ENCODE measurements at regions not wholly inside any gene's neighbourhood (a gene's known extent, or its start where the extent isn't known, plus 50 kb on each side); places are given as distances from the start of the nearest gene placed in this dataset.

DNA sequence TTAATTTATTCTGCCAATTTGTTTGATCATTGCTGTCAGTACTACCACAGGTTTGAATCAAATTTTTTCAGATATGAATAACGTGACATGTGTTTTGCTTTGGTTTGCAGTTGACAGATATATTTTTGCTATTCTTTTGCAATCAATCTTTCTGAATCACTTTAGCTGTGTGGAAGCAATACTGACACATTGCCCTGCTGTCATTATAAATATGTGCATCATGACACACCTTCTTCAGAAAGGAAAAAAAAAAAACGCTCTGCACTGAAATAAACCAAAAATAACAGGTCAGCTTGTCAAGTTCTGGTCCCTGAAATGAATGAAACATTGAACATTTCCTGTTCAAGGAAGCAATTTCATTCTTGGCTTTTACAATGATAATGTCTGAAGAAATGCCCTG is 93.8 kb upstream of the FAM13C start:
- ChIA-PET CTCF (no interaction called here), RAD21 (ENCODE audit: low non-redundant PET in 1 of 2, low total read pairs in 2 of 2, uncharacterized antibody in 2 of 2, unreplicated experiment in 2 of 2) (no interaction called here), POLR2A (no interaction called here)
- Histone ChIP-seq H3K9ac (ENCODE audit: low read length) (no peak overlapping the region), H3K79me2 (ENCODE audit: insufficient read depth, low read length) (no peaks in the 10 kb centered on the region), H3K9me3 (ENCODE audit: control insufficient read depth in 1 of 2, insufficient read depth in 1 of 2, low read depth in 1 of 2, low read length in 2 of 2) (no peaks in the 10 kb centered on the region), H3K27me3 (ENCODE audit: insufficient read depth, low read length) (no peaks in the 10 kb centered on the region), H3K4me2 (ENCODE audit: low read length) (no peak overlapping the region), H3K4me3 (replicated peaks in 1 of 2; ENCODE audit: low read depth in 1 of 2, low read length in 2 of 2) (no peak overlapping the region), H3K9me2 (ENCODE audit: insufficient read depth) (no peaks in the 10 kb centered on the region), H3K27ac (ENCODE audit: low read depth, low read length) (no peak overlapping the region), H4K20me1 (ENCODE audit: insufficient read depth) (no peaks in the 10 kb centered on the region), H3K4me1 (ENCODE audit: control insufficient read depth in 1 of 2, insufficient read depth in 2 of 2, low read length in 2 of 2) (no peaks in the 10 kb centered on the region), H3K36me3 (ENCODE audit: control insufficient read depth in 1 of 2, insufficient read depth in 2 of 2, low read length in 2 of 2) (no peaks in the 10 kb centered on the region), H2AFZ (ENCODE audit: low read depth, low read length, poor library complexity, severe bottlenecking) (no peak overlapping the region)
- no peak for ATAC-seq
- intact Hi-C loops (cut with micrococcal nuclease), result no loop called here
- no peak for DNase-seq (ENCODE audit: low read depth, low spot score)
- TF ChIP-seq MAX (IDR thresholded peaks at IDR 0.05), result no peak
- TF ChIP-seq ELF1 (IDR thresholded peaks at IDR 0.05; ENCODE audit: borderline replicate concordance, low read depth), result no peak
- no peak for TF ChIP-seq SIN3A (IDR thresholded peaks at IDR 0.05; ENCODE audit: low read depth)
- no peak for TF ChIP-seq ZFX (IDR thresholded peaks at IDR 0.05)
- no peak for TF ChIP-seq YY1 (IDR thresholded peaks at IDR 0.05; ENCODE audit: extremely low read depth, insufficient replicate concordance, low read depth, low read length)
- TF ChIP-seq TCF7L2 (IDR thresholded peaks at IDR 0.05; ENCODE audit: borderline replicate concordance, extremely low read depth, insufficient read depth, insufficient read length), result no peak
- TF ChIP-seq FOSL1 (IDR thresholded peaks at IDR 0.05; ENCODE audit: low read depth), result no peak
- no peak for TF ChIP-seq EGR1 (IDR thresholded peaks at IDR 0.05; ENCODE audit: low read depth)
- TF ChIP-seq ZBTB33 (IDR thresholded peaks at IDR 0.05; ENCODE audit: extremely low read depth, insufficient replicate concordance, low read length), result no peak
- TF ChIP-seq CBX3 (IDR thresholded peaks at IDR 0.05; ENCODE audit: low read depth), result no peak
- TF ChIP-seq, protein P1, sequence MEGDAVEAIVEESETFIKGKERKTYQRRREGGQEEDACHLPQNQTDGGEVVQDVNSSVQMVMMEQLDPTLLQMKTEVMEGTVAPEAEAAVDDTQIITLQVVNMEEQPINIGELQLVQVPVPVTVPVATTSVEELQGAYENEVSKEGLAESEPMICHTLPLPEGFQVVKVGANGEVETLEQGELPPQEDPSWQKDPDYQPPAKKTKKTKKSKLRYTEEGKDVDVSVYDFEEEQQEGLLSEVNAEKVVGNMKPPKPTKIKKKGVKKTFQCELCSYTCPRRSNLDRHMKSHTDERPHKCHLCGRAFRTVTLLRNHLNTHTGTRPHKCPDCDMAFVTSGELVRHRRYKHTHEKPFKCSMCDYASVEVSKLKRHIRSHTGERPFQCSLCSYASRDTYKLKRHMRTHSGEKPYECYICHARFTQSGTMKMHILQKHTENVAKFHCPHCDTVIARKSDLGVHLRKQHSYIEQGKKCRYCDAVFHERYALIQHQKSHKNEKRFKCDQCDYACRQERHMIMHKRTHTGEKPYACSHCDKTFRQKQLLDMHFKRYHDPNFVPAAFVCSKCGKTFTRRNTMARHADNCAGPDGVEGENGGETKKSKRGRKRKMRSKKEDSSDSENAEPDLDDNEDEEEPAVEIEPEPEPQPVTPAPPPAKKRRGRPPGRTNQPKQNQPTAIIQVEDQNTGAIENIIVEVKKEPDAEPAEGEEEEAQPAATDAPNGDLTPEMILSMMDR (IDR thresholded peaks at IDR 0.05 in 2 of 3, conservative IDR thresholded peaks at IDR 0.05 in 1 of 3; ENCODE audit: borderline replicate concordance in 1 of 3, insufficient read depth in 1 of 3, low read depth in 2 of 3, low read length in 2 of 3), result no peak
- TF ChIP-seq EZH2phosphoT487 (IDR thresholded peaks at IDR 0.05; ENCODE audit: borderline replicate concordance), result no peak
- BruUV-seq (replicated peaks), result no TSS peak

All from HCT116 (cell line).